ENCODE measurements at regions not wholly inside any gene's neighbourhood (a gene's known extent, or its start where the extent isn't known, plus 50 kb on each side); places are given as distances from the start of the nearest gene placed in this dataset.
"Not testable (repeated sequence)": the region's sequence is repeated elsewhere in the genome, so short reads cannot be mapped to it uniquely, and the experiment has no call there.

- Histone ChIP-seq H3K27me3 (ENCODE audit: low read depth) (no peaks in the 10 kb centered on the region), H3K27ac (no peak overlapping the region), H3K4me3 (no peak overlapping the region), H3K9me3 (no peaks in the 10 kb centered on the region), H3K4me1 (no peaks in the 10 kb centered on the region), H3K36me3 (no peaks in the 10 kb centered on the region)
- ATAC-seq, result no peak
- intact Hi-C loops (cut with DNase I), result no loop called here
- no peak for DNase-seq
- no peak for TF ChIP-seq CTCF (IDR thresholded peaks at IDR 0.05)
These were observed 141.3 kb downstream of the PRL start for GRCh38 chr6:22155551-22155950.

- Histone ChIP-seq H3K36me3 (no peaks in the 10 kb centered on the region), H3K27ac (no peak overlapping the region), H3K4me3 (no peak overlapping the region), H3K4me1 (no peaks in the 10 kb centered on the region), H3K27me3 (ENCODE audit: low read depth) (no peaks in the 10 kb centered on the region), H3K9me3 (no peaks in the 10 kb centered on the region)
- TF ChIP-seq CTCF (IDR thresholded peaks at IDR 0.05), result no peak
- no peak for ATAC-seq
- DNase-seq, result no peak
- intact Hi-C loops (cut with DNase I), result no loop called here
These were observed 139.6 kb downstream of the PRL start for GRCh38 chr6:22157233-22157632.

GRCh38 chr6:22164236-22164635, 132.6 kb downstream of the PRL start:
- H3K4me3 ChIP-seq, result no peak overlapping the region
- no peaks in the 10 kb centered on the region for H3K4me1 ChIP-seq
- DNase-seq (no peak), ATAC-seq (no peak)
- H3K9me3 ChIP-seq, result no peaks in the 10 kb centered on the region
- no peak for TF ChIP-seq CTCF (IDR thresholded peaks at IDR 0.05)
- H3K27me3 ChIP-seq (ENCODE audit: low read depth), result no peaks in the 10 kb centered on the region
- H3K27ac ChIP-seq, result no peak overlapping the region
- intact Hi-C loops (cut with DNase I), result no loop called here
- no peaks in the 10 kb centered on the region for H3K36me3 ChIP-seq

DNA sequence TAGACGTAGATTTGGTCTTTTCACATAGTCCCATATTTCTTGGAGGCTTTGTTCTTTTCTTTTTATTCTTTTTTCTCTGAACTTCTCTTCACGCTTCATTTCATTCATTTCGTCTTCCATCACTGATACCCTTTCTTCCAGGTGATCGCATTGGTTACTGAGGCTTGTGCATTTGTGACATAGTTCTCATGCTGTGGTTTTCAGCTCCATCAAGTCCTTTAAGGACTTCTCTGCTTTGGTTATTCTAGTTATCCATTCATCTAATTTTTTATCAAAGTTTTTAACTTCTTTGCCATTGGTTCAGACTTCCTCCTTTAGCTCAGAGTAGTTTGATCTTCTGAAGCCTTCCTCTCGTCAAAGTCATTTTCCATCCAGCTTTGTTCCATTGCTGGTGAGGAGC, 125.8 kb downstream of the PRL start:
- peaks cover 29% of the 10 kb centered on the region for H3K9me3 ChIP-seq
- H3K4me1 ChIP-seq; H3K27ac ChIP-seq; DNase-seq; H3K36me3 ChIP-seq; H3K27me3 ChIP-seq (ENCODE audit: low read depth); intact Hi-C loops (cut with DNase I); H3K4me3 ChIP-seq; ATAC-seq: not testable (repeated sequence)

GRCh38 chr6:22171885-22172284, 125.0 kb downstream of the PRL start:
- H3K4me1 ChIP-seq; H3K27ac ChIP-seq; DNase-seq; H3K4me3 ChIP-seq; intact Hi-C loops (cut with DNase I); H3K27me3 ChIP-seq (ENCODE audit: low read depth); H3K36me3 ChIP-seq; ATAC-seq: not testable (repeated sequence)
- H3K9me3 ChIP-seq, result peaks cover 29% of the 10 kb centered on the region

- Histone ChIP-seq H3K36me3 (no peaks in the 10 kb centered on the region), H3K9me3 (peaks cover 29% of the 10 kb centered on the region), H3K4me3 (no peak overlapping the region), H3K27me3 (ENCODE audit: low read depth) (no peaks in the 10 kb centered on the region), H3K27ac (no peak overlapping the region), H3K4me1 (no peaks in the 10 kb centered on the region)
- ATAC-seq, result no peak
- intact Hi-C loops (cut with DNase I), result no loop called here
- DNase-seq, result no peak
- TF ChIP-seq CTCF (IDR thresholded peaks at IDR 0.05), result no peak
These were observed 123.5 kb downstream of the PRL start for GRCh38 chr6:22173311-22173710.

DNA sequence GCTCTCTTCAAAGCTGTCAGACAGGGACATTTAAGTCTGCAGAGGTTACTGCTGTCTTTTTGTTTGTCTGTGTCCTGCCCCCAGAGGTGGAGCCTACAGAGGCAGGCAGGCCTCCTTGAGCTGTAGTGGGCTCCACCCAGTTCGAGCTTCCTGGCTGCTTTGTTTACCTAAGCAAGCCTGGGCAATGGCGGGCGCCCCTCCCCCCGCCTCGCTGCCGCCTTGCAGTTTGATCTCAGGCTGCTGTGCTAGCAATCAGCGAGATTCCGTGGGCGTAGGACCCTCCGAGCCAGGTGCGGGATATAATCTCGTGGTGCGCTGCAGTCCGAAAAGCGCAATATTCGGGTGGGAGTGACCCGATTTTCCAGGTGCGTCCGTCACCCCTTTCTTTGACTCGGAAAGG, 116.6 kb downstream of the PRL start:
- H3K27ac ChIP-seq; H3K4me3 ChIP-seq; H3K36me3 ChIP-seq; intact Hi-C loops (cut with DNase I); DNase-seq; H3K4me1 ChIP-seq; ATAC-seq; H3K27me3 ChIP-seq (ENCODE audit: low read depth): not testable (repeated sequence)
- H3K9me3 ChIP-seq, result peaks cover 10% of the 10 kb centered on the region

Measured in lower lobe of right lung (tissue), 2 donors.